ENCODE measurements at regions not wholly inside any gene's neighbourhood (a gene's known extent, or its start where the extent isn't known, plus 50 kb on each side); places are given as distances from the start of the nearest gene placed in this dataset.

DNA sequence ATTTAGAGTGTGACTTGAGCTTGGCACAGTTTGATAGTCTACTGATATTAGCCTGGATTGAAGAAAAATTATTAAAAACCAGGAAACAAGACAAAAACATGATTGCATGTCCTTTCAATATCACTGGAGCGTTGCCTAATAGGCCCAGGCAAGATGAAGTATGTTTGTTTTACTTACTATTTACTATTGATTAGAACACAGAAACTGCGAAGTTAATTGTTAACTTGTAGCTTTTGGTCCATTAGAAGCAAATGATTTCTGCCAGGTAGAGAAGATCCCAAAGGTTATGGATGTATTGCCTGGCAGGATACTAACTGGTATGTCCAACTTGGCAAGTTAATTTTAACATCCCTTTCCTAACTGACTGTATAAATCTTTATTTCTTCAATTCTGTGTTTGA is 268.9 kb downstream of the ETNK1 start:
- Histone ChIP-seq H3F3A (ENCODE audit: low read depth) (no peaks in the 10 kb centered on the region), H3K4me3 (ENCODE audit: low read length, poor library complexity, severe bottlenecking) (no peak overlapping the region), H3K4me2 (ENCODE audit: low read depth, low read length, poor library complexity, severe bottlenecking) (no peak overlapping the region), H3K9me2 (replicated peaks; ENCODE audit: low read depth, low read length) (no peaks in the 10 kb centered on the region; the same call in 1 of the 2 replicates), H3K4me1 (ENCODE audit: insufficient read depth, low read length, poor library complexity, severe bottlenecking) (no peaks in the 10 kb centered on the region), H3K36me3 (ENCODE audit: insufficient read depth, low read length) (no peaks in the 10 kb centered on the region), H2AFZ (ENCODE audit: low read length) (no peak overlapping the region), H3K9me3 (ENCODE audit: insufficient read depth, low read depth, low read length) (no peaks in the 10 kb centered on the region), H3K79me2 (ENCODE audit: insufficient read depth, low read length) (no peaks in the 10 kb centered on the region), H3K9ac (ENCODE audit: low read depth, low read length, poor library complexity, severe bottlenecking) (no peak overlapping the region), H4K20me1 (ENCODE audit: insufficient read depth, low read length, poor library complexity, severe bottlenecking) (no peaks in the 10 kb centered on the region), H3K27me3 (ENCODE audit: insufficient read depth, low read length, poor library complexity, severe bottlenecking) (no peaks in the 10 kb centered on the region)
- no peak for TF ChIP-seq EZH2phosphoT487 (IDR thresholded peaks at IDR 0.05; ENCODE audit: borderline replicate concordance)
- TF ChIP-seq, protein P1, sequence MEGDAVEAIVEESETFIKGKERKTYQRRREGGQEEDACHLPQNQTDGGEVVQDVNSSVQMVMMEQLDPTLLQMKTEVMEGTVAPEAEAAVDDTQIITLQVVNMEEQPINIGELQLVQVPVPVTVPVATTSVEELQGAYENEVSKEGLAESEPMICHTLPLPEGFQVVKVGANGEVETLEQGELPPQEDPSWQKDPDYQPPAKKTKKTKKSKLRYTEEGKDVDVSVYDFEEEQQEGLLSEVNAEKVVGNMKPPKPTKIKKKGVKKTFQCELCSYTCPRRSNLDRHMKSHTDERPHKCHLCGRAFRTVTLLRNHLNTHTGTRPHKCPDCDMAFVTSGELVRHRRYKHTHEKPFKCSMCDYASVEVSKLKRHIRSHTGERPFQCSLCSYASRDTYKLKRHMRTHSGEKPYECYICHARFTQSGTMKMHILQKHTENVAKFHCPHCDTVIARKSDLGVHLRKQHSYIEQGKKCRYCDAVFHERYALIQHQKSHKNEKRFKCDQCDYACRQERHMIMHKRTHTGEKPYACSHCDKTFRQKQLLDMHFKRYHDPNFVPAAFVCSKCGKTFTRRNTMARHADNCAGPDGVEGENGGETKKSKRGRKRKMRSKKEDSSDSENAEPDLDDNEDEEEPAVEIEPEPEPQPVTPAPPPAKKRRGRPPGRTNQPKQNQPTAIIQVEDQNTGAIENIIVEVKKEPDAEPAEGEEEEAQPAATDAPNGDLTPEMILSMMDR (conservative IDR thresholded peaks at IDR 0.05; ENCODE audit: low read length) = no peak

- no peaks in the 10 kb centered on the region for H3K9me3 ChIP-seq (ENCODE audit: insufficient read depth, low read depth, low read length)
- no peaks in the 10 kb centered on the region for H3K79me2 ChIP-seq (ENCODE audit: insufficient read depth, low read length)
- no peak overlapping the region for H2AFZ ChIP-seq (ENCODE audit: low read length)
- no peaks in the 10 kb centered on the region for H4K20me1 ChIP-seq (ENCODE audit: insufficient read depth, low read length, poor library complexity, severe bottlenecking)
- H3K27me3 ChIP-seq (ENCODE audit: insufficient read depth, low read length, poor library complexity, severe bottlenecking) = no peaks in the 10 kb centered on the region
- H3K4me1 ChIP-seq (ENCODE audit: insufficient read depth, low read length, poor library complexity, severe bottlenecking) = no peaks in the 10 kb centered on the region
- H3K4me2 ChIP-seq (ENCODE audit: low read depth, low read length, poor library complexity, severe bottlenecking) = no peak overlapping the region
- H3K4me3 ChIP-seq (ENCODE audit: low read length, poor library complexity, severe bottlenecking) = no peak overlapping the region
- TF ChIP-seq, protein P1 (conservative IDR thresholded peaks at IDR 0.05; ENCODE audit: low read length) = no peak
- no peak for TF ChIP-seq EZH2phosphoT487 (IDR thresholded peaks at IDR 0.05; ENCODE audit: borderline replicate concordance)
- no peaks in the 10 kb centered on the region for H3F3A ChIP-seq (ENCODE audit: low read depth)
- no peaks in the 10 kb centered on the region for H3K36me3 ChIP-seq (ENCODE audit: insufficient read depth, low read length)
- no peak overlapping the region for H3K9ac ChIP-seq (ENCODE audit: low read depth, low read length, poor library complexity, severe bottlenecking)
- no peaks in the 10 kb centered on the region; the same call in 1 of the 2 replicates for H3K9me2 ChIP-seq (replicated peaks; ENCODE audit: low read depth, low read length)
These were observed 274.2 kb downstream of the ETNK1 start for GRCh38 chr12:22899184-22899583.

DNA sequence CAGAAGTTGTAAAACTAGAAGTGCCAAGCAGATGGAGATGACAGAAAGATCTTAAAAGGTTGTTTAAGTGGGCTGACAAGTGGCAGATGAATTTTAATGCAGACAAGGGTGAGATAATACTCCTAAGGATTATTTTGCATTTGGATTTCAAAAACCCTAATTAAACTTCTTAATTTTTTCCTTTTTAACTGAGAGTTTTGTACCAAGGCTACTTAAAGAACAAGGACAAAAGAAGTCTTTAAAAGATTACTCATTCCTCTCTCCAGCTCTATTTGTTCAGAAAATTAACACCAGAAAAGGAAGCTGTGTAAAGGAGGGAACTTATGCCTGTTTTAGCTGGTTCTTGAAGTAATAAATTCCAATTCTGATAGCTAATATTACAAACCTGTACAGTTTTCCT is 275.4 kb downstream of the ETNK1 start:
- H2AFZ ChIP-seq (ENCODE audit: low read length) = no peak overlapping the region
- H3K4me2 ChIP-seq (ENCODE audit: low read depth, low read length, poor library complexity, severe bottlenecking) = no peak overlapping the region
- no peak overlapping the region for H3K4me3 ChIP-seq (ENCODE audit: low read length, poor library complexity, severe bottlenecking)

More for the DNA sequence above, 275.4 kb downstream of the ETNK1 start:
- Histone ChIP-seq H3F3A (ENCODE audit: low read depth) (no peaks in the 10 kb centered on the region), H4K20me1 (ENCODE audit: insufficient read depth, low read length, poor library complexity, severe bottlenecking) (no peaks in the 10 kb centered on the region), H3K9me3 (ENCODE audit: insufficient read depth, low read depth, low read length) (no peaks in the 10 kb centered on the region), H3K4me1 (ENCODE audit: insufficient read depth, low read length, poor library complexity, severe bottlenecking) (no peaks in the 10 kb centered on the region), H3K79me2 (ENCODE audit: insufficient read depth, low read length) (no peaks in the 10 kb centered on the region), H3K27me3 (ENCODE audit: insufficient read depth, low read length, poor library complexity, severe bottlenecking) (no peaks in the 10 kb centered on the region), H3K9me2 (replicated peaks; ENCODE audit: low read depth, low read length) (no peaks in the 10 kb centered on the region; the same call in 1 of the 2 replicates), H3K36me3 (ENCODE audit: insufficient read depth, low read length) (no peaks in the 10 kb centered on the region), H3K9ac (ENCODE audit: low read depth, low read length, poor library complexity, severe bottlenecking) (no peak overlapping the region)
- TF ChIP-seq, protein P1 (conservative IDR thresholded peaks at IDR 0.05; ENCODE audit: low read length) = no peak
- TF ChIP-seq EZH2phosphoT487 (IDR thresholded peaks at IDR 0.05; ENCODE audit: borderline replicate concordance) = no peak

Data from Loucy (cell line).